SK-N-SH (cell line): ENCODE measurements at regions not wholly inside any gene's neighbourhood (a gene's known extent, or its start where the extent isn't known, plus 50 kb on each side); places are given as distances from the start of the nearest gene placed in this dataset.

ENCODE experiments used
- MEF2A ChIP-seq: IDR thresholded peaks from 2 replicates; pipeline ENCODE4 v1.4.0; 2012; ENCODE audit warnings: low read depth, borderline replicate concordance
- POLR2AphosphoS5 ChIP-seq: IDR thresholded peaks from 2 replicates; pipeline ENCODE4 v1.6.1; 2012; ENCODE audit warnings: low read depth, low read length
- TF ChIP-seq, protein P1 (sequence below): fragments of 200-600 bp; sonication (generic); IDR thresholded peaks from 2 replicates; pipeline ENCODE4 v1.6.1; 2017; ENCODE audit warnings: antibody characterized with exemption, mild to moderate bottlenecking, moderate library complexity
- TF ChIP-seq, protein P2 (sequence below): IDR thresholded peaks from 2 replicates; pipeline ENCODE4 v1.4.0; 2012; ENCODE audit warnings: low read depth

DNA sequence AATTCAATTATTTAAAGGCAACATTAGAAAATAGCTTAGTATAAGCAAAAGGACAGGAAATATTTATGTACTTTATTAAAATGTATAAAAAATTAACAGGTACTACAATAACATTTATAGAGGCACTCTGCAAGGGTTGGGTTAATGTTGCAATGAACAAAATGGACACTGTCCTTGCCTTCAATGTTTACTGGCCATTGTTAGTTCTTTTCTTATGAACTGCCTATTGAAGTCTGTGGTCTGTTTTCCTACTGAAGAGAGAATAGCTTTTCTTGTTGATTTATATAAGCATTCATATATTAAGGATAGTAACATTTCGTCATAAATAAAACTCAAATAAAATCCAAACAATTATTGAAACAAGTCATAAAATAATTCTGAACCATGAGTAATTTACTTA, 135.3 kb upstream of the BEND6 start:
- no peak for TF ChIP-seq MEF2A
- TF ChIP-seq, protein P1, sequence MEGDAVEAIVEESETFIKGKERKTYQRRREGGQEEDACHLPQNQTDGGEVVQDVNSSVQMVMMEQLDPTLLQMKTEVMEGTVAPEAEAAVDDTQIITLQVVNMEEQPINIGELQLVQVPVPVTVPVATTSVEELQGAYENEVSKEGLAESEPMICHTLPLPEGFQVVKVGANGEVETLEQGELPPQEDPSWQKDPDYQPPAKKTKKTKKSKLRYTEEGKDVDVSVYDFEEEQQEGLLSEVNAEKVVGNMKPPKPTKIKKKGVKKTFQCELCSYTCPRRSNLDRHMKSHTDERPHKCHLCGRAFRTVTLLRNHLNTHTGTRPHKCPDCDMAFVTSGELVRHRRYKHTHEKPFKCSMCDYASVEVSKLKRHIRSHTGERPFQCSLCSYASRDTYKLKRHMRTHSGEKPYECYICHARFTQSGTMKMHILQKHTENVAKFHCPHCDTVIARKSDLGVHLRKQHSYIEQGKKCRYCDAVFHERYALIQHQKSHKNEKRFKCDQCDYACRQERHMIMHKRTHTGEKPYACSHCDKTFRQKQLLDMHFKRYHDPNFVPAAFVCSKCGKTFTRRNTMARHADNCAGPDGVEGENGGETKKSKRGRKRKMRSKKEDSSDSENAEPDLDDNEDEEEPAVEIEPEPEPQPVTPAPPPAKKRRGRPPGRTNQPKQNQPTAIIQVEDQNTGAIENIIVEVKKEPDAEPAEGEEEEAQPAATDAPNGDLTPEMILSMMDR = no peak
- no peak for TF ChIP-seq POLR2AphosphoS5
- TF ChIP-seq, protein P2, sequence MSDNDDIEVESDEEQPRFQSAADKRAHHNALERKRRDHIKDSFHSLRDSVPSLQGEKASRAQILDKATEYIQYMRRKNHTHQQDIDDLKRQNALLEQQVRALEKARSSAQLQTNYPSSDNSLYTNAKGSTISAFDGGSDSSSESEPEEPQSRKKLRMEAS = no peak
